Fibroblast of pulmonary artery (primary cell): ENCODE measurements at regions not wholly inside any gene's neighbourhood (a gene's known extent, or its start where the extent isn't known, plus 50 kb on each side); places are given as distances from the start of the nearest gene placed in this dataset.

ENCODE experiments used
- DNase-seq: peaks from one replicate; pipeline ENCODE4 v3.0.0-alpha.2; 2010; ENCODE audit warnings: low read depth
- H3K4me3 ChIP-seq: replicated peaks from 2 replicates; pipeline ENCODE4 v1.5.1; 2011; ENCODE audit warnings: low read depth, mild to moderate bottlenecking, control low read depth, low read length, moderate library complexity
- TF ChIP-seq, protein P1 (sequence below): IDR thresholded peaks from 2 replicates; pipeline ENCODE4 v1.5.1; 2011; ENCODE audit warnings: mild to moderate bottlenecking, control low read depth, low read length, inconsistent platforms; ENCODE audit errors: missing control alignments

GRCh38 chr3:89841041-89841440 lies 733.6 kb downstream of the EPHA3 start:
- TF ChIP-seq, protein P1, sequence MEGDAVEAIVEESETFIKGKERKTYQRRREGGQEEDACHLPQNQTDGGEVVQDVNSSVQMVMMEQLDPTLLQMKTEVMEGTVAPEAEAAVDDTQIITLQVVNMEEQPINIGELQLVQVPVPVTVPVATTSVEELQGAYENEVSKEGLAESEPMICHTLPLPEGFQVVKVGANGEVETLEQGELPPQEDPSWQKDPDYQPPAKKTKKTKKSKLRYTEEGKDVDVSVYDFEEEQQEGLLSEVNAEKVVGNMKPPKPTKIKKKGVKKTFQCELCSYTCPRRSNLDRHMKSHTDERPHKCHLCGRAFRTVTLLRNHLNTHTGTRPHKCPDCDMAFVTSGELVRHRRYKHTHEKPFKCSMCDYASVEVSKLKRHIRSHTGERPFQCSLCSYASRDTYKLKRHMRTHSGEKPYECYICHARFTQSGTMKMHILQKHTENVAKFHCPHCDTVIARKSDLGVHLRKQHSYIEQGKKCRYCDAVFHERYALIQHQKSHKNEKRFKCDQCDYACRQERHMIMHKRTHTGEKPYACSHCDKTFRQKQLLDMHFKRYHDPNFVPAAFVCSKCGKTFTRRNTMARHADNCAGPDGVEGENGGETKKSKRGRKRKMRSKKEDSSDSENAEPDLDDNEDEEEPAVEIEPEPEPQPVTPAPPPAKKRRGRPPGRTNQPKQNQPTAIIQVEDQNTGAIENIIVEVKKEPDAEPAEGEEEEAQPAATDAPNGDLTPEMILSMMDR: no peak
- DNase-seq: no peak
- no peak overlapping the region for H3K4me3 ChIP-seq

DNA sequence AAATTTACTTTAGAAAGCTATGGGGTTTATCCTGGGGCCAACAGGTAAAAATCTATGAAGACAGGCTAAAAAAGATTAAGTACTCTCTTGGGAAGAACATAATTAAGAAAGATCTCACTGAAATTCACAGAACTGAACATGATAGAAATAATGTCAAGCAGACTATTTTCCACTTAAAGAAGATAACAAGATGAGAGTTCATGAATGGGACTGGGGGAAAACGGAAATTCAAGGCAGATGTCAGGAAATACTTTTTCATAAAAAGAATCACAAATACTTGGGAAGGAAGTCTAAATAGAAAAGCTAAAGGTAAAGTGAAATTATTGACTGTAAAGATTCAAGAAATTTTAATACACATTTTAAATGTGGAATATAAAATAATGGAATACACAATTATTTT lies 737.6 kb downstream of the EPHA3 start:
- TF ChIP-seq, protein P1: no peak

GRCh38 chr3:89847955-89848354 lies 740.5 kb downstream of the EPHA3 start:
- peak; percentile 3 for DNase-seq
- no peak overlapping the region for H3K4me3 ChIP-seq
- TF ChIP-seq, protein P1: no peak

More for the DNA sequence above, 737.6 kb downstream of the EPHA3 start:
- no peak for DNase-seq
- H3K4me3 ChIP-seq: no peak overlapping the region

- TF ChIP-seq, protein P1: peak; percentile 51
- H3K4me3 ChIP-seq: no peak overlapping the region
- peak; percentile 49 for DNase-seq
These were observed 744.7 kb downstream of the EPHA3 start for GRCh38 chr3:89851974-89852621.

DNA sequence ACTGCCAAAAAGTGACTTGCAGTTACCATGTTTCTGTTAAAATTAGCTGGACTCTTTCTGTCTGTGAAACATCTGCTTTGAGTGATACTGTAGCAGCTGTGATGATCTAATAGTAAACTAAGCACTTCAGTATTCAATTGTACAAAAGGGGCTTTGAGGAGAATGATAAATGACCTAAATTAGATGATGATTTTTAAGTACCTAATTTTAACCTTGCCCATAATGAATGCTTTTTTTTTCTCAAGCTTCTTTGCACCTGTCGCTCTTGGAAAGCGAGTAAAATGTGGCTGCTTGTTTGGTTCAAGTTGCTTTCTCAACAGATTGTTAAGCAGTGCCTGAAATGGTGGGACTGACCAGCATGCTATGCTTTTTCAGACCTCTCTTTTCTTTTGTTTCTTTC lies 752.3 kb downstream of the EPHA3 start:
- no peak overlapping the region for H3K4me3 ChIP-seq
- no peak for DNase-seq
- TF ChIP-seq, protein P1: no peak

- no peak overlapping the region for H3K4me3 ChIP-seq
- no peak for DNase-seq
- TF ChIP-seq, protein P1: no peak
These were observed 759.9 kb downstream of the EPHA3 start for GRCh38 chr3:89867286-89867685.

DNA sequence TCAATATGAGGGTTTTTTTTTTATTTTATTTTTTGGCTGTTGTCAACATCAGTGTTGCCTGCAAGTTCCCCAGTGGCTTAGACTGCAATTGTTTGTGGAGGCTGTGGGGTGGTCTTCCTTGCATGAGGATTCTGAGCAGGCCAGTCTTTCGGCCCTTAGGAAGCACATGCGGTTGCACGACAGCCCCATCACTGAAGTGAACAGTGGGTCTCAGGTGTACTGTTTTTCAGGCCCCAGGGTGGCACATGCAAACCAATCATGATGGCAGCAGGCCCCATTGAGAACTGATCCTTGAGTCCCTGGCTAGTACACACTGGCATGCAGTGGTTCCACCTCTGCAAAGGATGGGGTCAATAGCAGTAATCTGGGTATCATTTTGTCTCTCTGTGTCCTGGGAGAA lies 768.7 kb downstream of the EPHA3 start:
- H3K4me3 ChIP-seq: no peak overlapping the region
- TF ChIP-seq, protein P1: no peak
- no peak for DNase-seq
